DMS114 treated with DMSO at 0.1 percent for 48 hours (cell line): ENCODE measurements at regions not wholly inside any gene's neighbourhood (a gene's known extent, or its start where the extent isn't known, plus 50 kb on each side); places are given as distances from the start of the nearest gene placed in this dataset.

Experiments
- DNase-seq: peaks from one replicate; lab custom pipeline; 2025; ENCODE audit not compliant: unreplicated experiment; lab: John Stamatoyannopoulos, UW

GRCh38 chr9:107625383-107625984 is 135.9 kb upstream of the KLF4 start:
- no peak for DNase-seq

- no peak for DNase-seq
Measured at GRCh38 chr9:107624234-107624948, 134.8 kb upstream of the KLF4 start.

GRCh38 chr9:107621436-107621835 is 131.9 kb upstream of the KLF4 start:
- no peak for DNase-seq

GRCh38 chr9:107620801-107621200 is 131.2 kb upstream of the KLF4 start:
- no peak for DNase-seq

GRCh38 chr9:107620236-107620635 is 130.7 kb upstream of the KLF4 start:
- no peak for DNase-seq

GRCh38 chr9:107615321-107615720 is 125.8 kb upstream of the KLF4 start:
- DNase-seq = no peak

- DNase-seq = no peak
Measured at GRCh38 chr9:107614765-107615164, 125.2 kb upstream of the KLF4 start.

- DNase-seq = no peak
Measured at GRCh38 chr9:107613321-107613720, 123.8 kb upstream of the KLF4 start.

GRCh38 chr9:107612136-107612535 is 122.6 kb upstream of the KLF4 start:
- no peak for DNase-seq

- no peak for DNase-seq
Measured at GRCh38 chr9:107609547-107609946, 120.0 kb upstream of the KLF4 start.

GRCh38 chr9:107606149-107606790 is 116.7 kb upstream of the KLF4 start:
- DNase-seq = no peak

GRCh38 chr9:107605041-107605440 is 115.5 kb upstream of the KLF4 start:
- no peak for DNase-seq

- no peak for DNase-seq
Measured at GRCh38 chr9:107603281-107603680, 113.7 kb upstream of the KLF4 start.

- no peak for DNase-seq
Measured at GRCh38 chr9:107600060-107600573, 110.5 kb upstream of the KLF4 start.

GRCh38 chr9:107597743-107598217 is 108.2 kb upstream of the KLF4 start:
- DNase-seq = no peak

GRCh38 chr9:107594908-107595530 is 105.5 kb upstream of the KLF4 start:
- no peak for DNase-seq

GRCh38 chr9:107593224-107593870 is 103.8 kb upstream of the KLF4 start:
- no peak for DNase-seq

GRCh38 chr9:107592424-107592823 is 102.9 kb upstream of the KLF4 start:
- DNase-seq = no peak

GRCh38 chr9:107591781-107592180 is 102.2 kb upstream of the KLF4 start:
- DNase-seq = no peak

- no peak for DNase-seq
Measured at GRCh38 chr9:107588393-107588792, 98.8 kb upstream of the KLF4 start.
